Ectodermal cell (in vitro differentiated cells): ENCODE measurements at regions not wholly inside any gene's neighbourhood (a gene's known extent, or its start where the extent isn't known, plus 50 kb on each side); places are given as distances from the start of the nearest gene placed in this dataset.

Source experiments
- H3K27ac ChIP-seq: 2 replicates; pipeline ENCODE4 v1.7.0; 2013; ENCODE audit warnings: mild to moderate bottlenecking, low read depth, low read length; ENCODE audit not compliant: insufficient read depth, poor library complexity, severe bottlenecking
- H3K27me3 ChIP-seq: 2 replicates; pipeline ENCODE4 v1.7.0; 2013; ENCODE audit warnings: mild to moderate bottlenecking, low read length; ENCODE audit not compliant: insufficient read depth, control insufficient read depth, poor library complexity, severe bottlenecking
- H3K36me3 ChIP-seq: one replicate; pipeline ENCODE4 v1.7.0; 2013; ENCODE audit warnings: low read length; ENCODE audit not compliant: control insufficient read depth, insufficient read depth
- H3K4me1 ChIP-seq: one replicate; pipeline ENCODE4 v1.7.0; 2013; ENCODE audit warnings: low read length; ENCODE audit not compliant: control insufficient read depth, insufficient read depth
- H3K4me3 ChIP-seq: 2 replicates; pipeline ENCODE4 v1.7.0; 2013; ENCODE audit warnings: low read depth, low read length, control low read depth; ENCODE audit not compliant: insufficient read depth
- H3K9me3 ChIP-seq: 2 replicates; pipeline ENCODE4 v1.7.0; 2013; ENCODE audit warnings: mild to moderate bottlenecking, low read length, moderate library complexity; ENCODE audit not compliant: control insufficient read depth
- WGBS, 2 experiments: methylation state at CpG; one replicate each; pipeline ENCODE4 v1.1.7; 2013; ENCODE audit warnings: missing lambda C conversion rate in 2 of 2; 5-methylcytosine and 5-hydroxymethylcytosine counted together

DNA sequence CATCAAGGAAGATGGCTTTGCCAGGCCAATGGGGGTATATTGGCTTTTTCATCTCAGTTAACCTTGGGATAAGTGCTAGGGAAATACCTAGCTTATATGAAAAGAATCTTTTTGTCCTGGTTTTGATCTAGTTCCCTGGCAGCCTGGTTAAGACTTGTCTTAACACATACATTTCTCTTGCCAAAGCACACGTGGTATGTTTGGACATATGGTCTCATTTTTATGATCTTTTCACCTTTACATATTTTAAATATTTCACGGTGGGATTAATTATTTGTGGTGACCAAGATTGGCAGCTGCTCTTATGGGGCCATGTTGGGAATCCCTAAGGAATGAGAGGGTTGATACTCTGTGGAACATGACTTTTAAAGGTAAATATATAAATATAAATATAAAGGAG lies 312.5 kb downstream of the NPR3 start:
- H3K4me1 ChIP-seq = no peaks in the 10 kb centered on the region
- no peak overlapping the region for H3K27ac ChIP-seq
- WGBS, 2 experiments = 100% methylated on average over 2 of the region's 2 CpGs; no CpG with 5 or more reads in 1 of the 2 experiments
- no peaks in the 10 kb centered on the region for H3K27me3 ChIP-seq
- no peaks in the 10 kb centered on the region for H3K9me3 ChIP-seq
- H3K4me3 ChIP-seq = no peak overlapping the region
- no peaks in the 10 kb centered on the region for H3K36me3 ChIP-seq

DNA sequence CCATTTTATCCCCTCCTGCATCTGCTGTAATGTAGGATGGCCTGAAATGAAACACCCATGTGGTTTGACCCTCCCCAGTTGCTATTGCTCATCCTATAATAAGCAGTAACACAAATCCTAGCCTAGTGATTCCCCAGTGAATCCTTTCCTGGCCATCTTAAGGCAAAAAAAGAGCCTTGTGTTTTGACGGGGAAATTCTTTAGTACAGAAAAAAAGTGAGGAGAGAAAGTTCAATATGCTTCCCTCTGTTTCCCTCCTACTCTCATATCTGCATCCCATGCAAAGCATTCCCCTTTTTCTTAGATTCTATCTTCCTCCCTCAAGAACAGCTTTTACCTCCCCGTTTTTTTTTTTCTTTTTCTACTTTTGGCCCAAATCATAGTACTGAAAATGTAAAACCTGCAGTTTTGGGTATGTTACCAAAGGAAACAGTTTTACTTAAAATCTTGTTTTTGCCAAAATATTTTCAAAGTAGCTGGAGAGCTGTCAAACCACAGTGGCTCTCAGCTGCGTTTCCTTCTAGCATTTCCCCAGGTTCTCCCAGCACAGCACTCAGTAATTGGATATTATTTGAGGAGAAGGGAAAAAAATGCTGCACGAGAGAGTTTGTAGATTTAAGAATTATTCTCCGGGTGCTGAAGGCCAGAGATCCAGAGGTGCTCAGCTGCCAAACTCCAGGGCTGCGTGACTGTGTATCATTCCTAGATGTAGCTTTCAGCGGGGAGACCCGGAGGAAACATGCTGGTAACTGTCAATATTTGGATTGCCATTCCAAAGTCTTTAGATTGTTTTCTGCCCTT lies 321.4 kb downstream of the NPR3 start:
- Histone ChIP-seq H3K9me3 (no peaks in the 10 kb centered on the region), H3K27me3 (no peaks in the 10 kb centered on the region), H3K4me3 (no peak overlapping the region), H3K4me1 (no peaks in the 10 kb centered on the region), H3K36me3 (no peaks in the 10 kb centered on the region), H3K27ac (no peak overlapping the region)
- 89% methylated on average over 8 of the region's 8 CpGs for WGBS, 2 experiments

DNA sequence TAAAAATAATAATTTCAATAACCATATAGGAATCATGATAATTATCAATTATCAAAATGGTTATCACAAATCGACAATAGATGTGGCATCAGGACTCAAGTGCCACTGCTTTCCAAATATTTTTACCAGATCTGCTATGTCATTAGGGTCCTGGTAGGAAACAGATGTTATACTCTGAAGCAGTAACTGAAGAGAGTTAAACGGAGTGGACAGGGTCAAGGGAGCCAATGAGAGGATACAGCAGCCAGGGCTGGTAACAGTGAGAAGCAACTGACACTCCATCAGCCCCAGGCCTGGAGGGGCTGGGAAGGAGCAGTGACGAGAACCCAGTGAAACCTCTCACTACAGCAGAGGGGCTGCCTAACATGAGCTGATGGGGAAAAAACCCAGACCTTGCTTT lies 322.4 kb downstream of the NPR3 start:
- no peaks in the 10 kb centered on the region for H3K27me3 ChIP-seq
- no peak overlapping the region for H3K4me3 ChIP-seq
- H3K36me3 ChIP-seq = no peaks in the 10 kb centered on the region
- no peaks in the 10 kb centered on the region for H3K4me1 ChIP-seq
- H3K27ac ChIP-seq = no peak overlapping the region
- 85 to 88% methylated on average over 2 to 3 of the region's 3 CpGs for WGBS, 2 experiments
- no peaks in the 10 kb centered on the region for H3K9me3 ChIP-seq

DNA sequence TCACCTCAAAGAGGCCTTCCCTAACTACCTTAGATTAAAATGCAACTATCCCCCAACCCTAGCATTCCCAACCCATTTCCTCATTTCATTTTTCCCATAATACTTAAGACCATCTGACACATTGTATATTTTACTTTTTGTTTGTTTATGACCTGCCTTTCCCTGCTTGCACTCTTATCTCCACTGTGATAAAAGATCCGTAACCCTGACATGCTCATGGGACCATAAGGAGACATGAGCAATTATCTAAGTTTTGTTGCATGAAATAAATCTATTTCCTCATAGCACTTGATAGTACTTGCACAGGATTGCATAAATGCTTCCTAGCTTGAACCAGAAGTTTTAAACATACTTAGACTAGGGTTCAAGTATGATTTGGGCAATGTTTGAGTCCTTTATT lies 323.7 kb downstream of the NPR3 start:
- Histone ChIP-seq H3K9me3 (no peaks in the 10 kb centered on the region), H3K4me1 (no peaks in the 10 kb centered on the region), H3K4me3 (no peak overlapping the region), H3K36me3 (no peaks in the 10 kb centered on the region), H3K27ac (no peak overlapping the region), H3K27me3 (no peaks in the 10 kb centered on the region)
- 100% methylated on average over 1 of the region's 1 CpG for WGBS, 2 experiments

DNA sequence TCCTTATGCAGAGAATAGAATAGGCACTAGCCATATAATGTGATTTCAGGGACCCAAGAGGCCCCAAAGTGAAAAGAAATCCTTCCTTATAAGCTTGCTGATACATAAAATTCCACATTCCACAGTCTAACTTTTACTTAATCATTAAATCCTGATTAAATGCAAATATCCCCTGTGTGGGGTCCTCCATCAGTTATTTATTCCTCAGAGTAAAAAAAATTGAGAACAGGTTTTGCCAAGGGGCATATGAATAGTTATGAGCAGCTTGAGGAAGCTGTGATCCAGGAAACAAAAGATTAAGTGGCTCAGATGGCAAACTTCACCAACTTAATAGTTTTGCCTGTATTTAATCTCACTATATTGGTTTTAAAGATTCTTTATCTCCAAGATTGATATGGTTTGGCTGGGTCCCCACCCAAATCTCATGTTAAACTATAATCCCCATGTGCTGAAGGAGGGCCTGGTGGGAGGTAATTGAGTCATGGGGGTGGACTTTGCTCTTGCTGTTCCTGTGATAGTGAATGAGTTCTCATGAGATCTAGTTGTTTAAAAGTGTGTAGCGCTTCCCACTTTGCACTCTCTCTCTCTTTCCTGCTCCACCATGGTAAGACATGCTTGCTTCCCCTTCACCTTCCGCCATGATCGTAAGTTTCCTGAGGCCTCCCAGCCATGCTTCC lies 324.9 kb downstream of the NPR3 start:
- no peaks in the 10 kb centered on the region for H3K36me3 ChIP-seq
- no peak overlapping the region for H3K27ac ChIP-seq
- no peaks in the 10 kb centered on the region for H3K9me3 ChIP-seq
- no peaks in the 10 kb centered on the region for H3K27me3 ChIP-seq
- no peaks in the 10 kb centered on the region for H3K4me1 ChIP-seq
- no peak overlapping the region for H3K4me3 ChIP-seq
- 95 to 96% methylated on average over 3 of the region's 3 CpGs for WGBS, 2 experiments

DNA sequence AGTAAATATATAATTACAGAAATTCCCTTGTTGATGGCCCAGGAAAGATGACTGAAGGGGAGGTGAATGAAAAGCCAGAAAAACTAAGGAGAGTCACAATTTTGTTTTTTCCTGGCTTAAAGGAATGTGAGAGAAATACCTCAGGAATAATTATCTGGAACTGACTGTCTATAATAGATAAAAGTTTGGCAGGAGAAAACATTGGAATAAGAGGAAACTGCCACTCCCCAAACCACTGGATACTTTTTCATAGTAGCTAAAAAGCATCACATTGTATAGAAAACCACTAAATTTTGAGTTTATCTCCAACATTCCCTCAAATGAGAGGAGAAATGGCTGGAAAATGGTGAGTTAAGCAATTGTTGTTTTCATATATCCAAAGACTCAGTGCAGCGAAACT lies 326.0 kb downstream of the NPR3 start:
- H3K4me3 ChIP-seq = no peak overlapping the region
- H3K27me3 ChIP-seq = no peaks in the 10 kb centered on the region
- H3K27ac ChIP-seq = no peak overlapping the region
- H3K9me3 ChIP-seq = no peaks in the 10 kb centered on the region
- no peaks in the 10 kb centered on the region for H3K36me3 ChIP-seq
- H3K4me1 ChIP-seq = no peaks in the 10 kb centered on the region
- WGBS, 2 experiments = 100% methylated on average over 1 of the region's 1 CpG

DNA sequence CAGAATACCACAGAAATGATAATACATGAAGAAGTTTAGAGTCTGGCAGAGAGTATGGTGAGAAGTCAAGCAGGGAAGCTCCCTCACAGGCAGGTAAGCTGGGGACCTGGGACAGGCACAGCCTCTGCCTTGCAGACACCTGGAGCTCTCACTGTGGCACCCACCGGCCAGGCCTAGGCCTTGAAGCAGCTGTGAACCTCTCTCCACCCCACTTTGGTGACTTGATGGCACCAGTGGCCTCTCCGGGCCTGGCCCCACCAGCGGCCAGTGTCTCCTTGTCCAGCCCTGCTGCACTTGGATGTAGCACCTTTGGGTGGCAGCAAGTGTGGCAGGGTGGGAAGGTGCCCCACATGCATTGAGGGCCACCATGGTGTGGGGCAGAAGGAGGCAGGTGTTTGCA lies 330.5 kb downstream of the NPR3 start:
- Histone ChIP-seq H3K9me3 (no peaks in the 10 kb centered on the region), H3K4me3 (no peak overlapping the region), H3K27me3 (no peaks in the 10 kb centered on the region), H3K36me3 (no peaks in the 10 kb centered on the region), H3K4me1 (no peaks in the 10 kb centered on the region), H3K27ac (no peak overlapping the region)
- WGBS, 2 experiments = 91 to 98% methylated on average over 3 of the region's 3 CpGs

DNA sequence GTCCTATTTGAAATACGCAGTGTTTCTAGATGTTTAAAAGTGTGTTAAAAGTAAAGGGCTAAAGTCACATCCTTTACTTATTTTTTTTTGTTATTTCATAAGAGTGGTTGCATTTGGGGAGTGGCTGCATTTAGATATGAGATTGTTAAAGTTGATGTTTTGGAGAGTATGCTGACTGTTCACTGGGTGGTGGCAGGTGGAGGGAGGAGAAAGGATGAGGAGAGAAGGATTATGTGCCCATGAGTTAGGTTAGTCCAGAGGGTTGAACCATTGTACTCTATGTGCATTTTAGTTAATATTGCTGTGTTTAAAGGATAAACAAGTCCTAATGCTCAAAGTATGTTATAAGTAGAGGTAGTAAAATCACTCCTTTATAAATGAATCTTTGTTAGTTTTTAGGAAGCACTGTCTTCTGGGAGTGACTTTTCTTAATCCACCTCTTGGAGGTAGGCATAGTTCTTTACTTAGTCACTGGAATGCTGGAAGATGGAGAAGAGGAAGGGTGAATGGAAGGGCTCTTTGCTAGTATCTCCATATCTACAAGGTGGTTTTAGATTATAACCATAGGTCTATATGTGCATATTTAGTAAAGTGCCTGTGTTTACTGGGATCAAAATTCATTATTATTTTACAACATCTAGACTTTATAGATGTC lies 332.3 kb downstream of the NPR3 start:
- Histone ChIP-seq H3K27ac (no peak overlapping the region), H3K4me1 (no peaks in the 10 kb centered on the region), H3K4me3 (no peak overlapping the region), H3K27me3 (no peaks in the 10 kb centered on the region), H3K9me3 (no peaks in the 10 kb centered on the region), H3K36me3 (no peaks in the 10 kb centered on the region)
- 89 to 100% methylated on average over 1 of the region's 1 CpG for WGBS, 2 experiments

DNA sequence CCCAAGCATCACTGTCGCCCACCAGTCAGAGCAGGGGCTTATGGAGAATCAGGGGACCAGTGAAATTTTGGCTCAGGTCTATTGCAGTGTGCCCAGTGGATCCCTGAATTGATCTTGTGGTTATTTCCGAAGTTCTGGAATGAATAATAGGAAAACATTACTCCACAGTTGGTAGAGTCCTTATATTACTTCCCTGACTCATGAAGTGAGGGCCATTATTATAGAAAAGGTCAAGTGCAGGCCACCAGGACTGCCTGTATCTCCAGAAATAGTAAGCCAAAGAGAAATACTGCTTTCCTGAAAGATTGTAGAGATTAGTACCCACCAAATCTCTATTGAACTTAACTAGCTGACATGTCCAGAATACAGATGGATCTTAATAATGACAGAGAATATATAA lies 335.0 kb downstream of the NPR3 start:
- H3K9me3 ChIP-seq = no peaks in the 10 kb centered on the region
- no peaks in the 10 kb centered on the region for H3K36me3 ChIP-seq
- H3K27me3 ChIP-seq = no peaks in the 10 kb centered on the region
- H3K4me3 ChIP-seq = no peak overlapping the region
- no peak overlapping the region for H3K27ac ChIP-seq
- WGBS, 2 experiments = 87 to 92% methylated on average over 2 of the region's 2 CpGs
- no peaks in the 10 kb centered on the region for H3K4me1 ChIP-seq

DNA sequence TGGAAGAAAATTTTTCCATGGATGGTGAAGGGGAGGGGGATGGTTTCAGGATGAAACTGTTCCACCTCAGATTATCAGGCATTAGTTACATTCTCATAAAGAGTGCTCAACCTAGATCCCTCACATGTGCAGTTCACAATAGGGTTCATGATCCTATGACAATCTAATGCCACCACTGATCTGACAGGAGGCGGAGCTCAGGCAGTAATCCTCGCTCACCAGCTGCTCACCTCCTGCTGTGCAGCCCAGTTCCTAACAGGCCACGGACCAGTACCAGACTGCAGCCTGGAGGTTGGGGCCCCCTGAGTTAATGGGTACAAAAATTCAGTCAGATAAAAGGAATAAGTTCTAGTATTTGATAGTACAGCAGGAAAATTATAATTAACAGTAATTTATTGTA lies 337.2 kb downstream of the NPR3 start:
- Histone ChIP-seq H3K36me3 (no peaks in the 10 kb centered on the region), H3K4me1 (no peaks in the 10 kb centered on the region), H3K27me3 (no peaks in the 10 kb centered on the region), H3K9me3 (no peaks in the 10 kb centered on the region), H3K4me3 (no peak overlapping the region), H3K27ac (no peak overlapping the region)
- WGBS, 2 experiments = 51 to 67% methylated on average over 3 of the region's 3 CpGs
